GM21723 (cell line): ENCODE measurements at regions not wholly inside any gene's neighbourhood (a gene's known extent, or its start where the extent isn't known, plus 50 kb on each side); places are given as distances from the start of the nearest gene placed in this dataset.
"Not testable (repeated sequence)": the region's sequence is repeated elsewhere in the genome, so short reads cannot be mapped to it uniquely, and the experiment has no call there.

Experiments
- ATAC-seq: cut with Tn5 transposase; IDR thresholded peaks from one replicate; pipeline ENCODE4 v1.9.1; 2021; ENCODE audit warnings: mild to moderate bottlenecking, moderate library complexity; ENCODE audit not compliant: unreplicated experiment

GRCh38 chr5:39542511-39543285 is 117.9 kb upstream of the DAB2 start:
- no peak for ATAC-seq

- no peak for ATAC-seq
Measured at GRCh38 chr5:39541920-39542319, 117.1 kb upstream of the DAB2 start.

GRCh38 chr5:39539470-39539869 is 114.7 kb upstream of the DAB2 start:
- no peak for ATAC-seq

GRCh38 chr5:39534690-39535089 is 109.9 kb upstream of the DAB2 start:
- ATAC-seq: no peak

GRCh38 chr5:39533749-39534148 is 109.0 kb upstream of the DAB2 start:
- ATAC-seq: no peak

- ATAC-seq: no peak
Measured at GRCh38 chr5:39532511-39532910, 107.7 kb upstream of the DAB2 start.

GRCh38 chr5:39531306-39531705 is 106.5 kb upstream of the DAB2 start:
- ATAC-seq: no peak

GRCh38 chr5:39526914-39527477 is 102.2 kb upstream of the DAB2 start:
- no peak for ATAC-seq

GRCh38 chr5:39525781-39526180 is 101.0 kb upstream of the DAB2 start:
- ATAC-seq: not testable (repeated sequence)

GRCh38 chr5:39525271-39525670 is 100.5 kb upstream of the DAB2 start:
- ATAC-seq: no peak

GRCh38 chr5:39523821-39524220 is 99.0 kb upstream of the DAB2 start:
- ATAC-seq: no peak

GRCh38 chr5:39521940-39522590 is 97.3 kb upstream of the DAB2 start:
- ATAC-seq: no peak

- ATAC-seq: no peak
Measured at GRCh38 chr5:39521098-39521860, 96.5 kb upstream of the DAB2 start.

- no peak for ATAC-seq
Measured at GRCh38 chr5:39520232-39520572, 95.4 kb upstream of the DAB2 start.

GRCh38 chr5:39519566-39520231 is 94.9 kb upstream of the DAB2 start:
- no peak for ATAC-seq

GRCh38 chr5:39519079-39519478 is 94.3 kb upstream of the DAB2 start:
- no peak for ATAC-seq

- ATAC-seq: no peak
Measured at GRCh38 chr5:39518516-39518915, 93.7 kb upstream of the DAB2 start.

GRCh38 chr5:39517800-39518199 is 93.0 kb upstream of the DAB2 start:
- no peak for ATAC-seq

GRCh38 chr5:39515881-39516280 is 91.1 kb upstream of the DAB2 start:
- ATAC-seq: no peak

GRCh38 chr5:39513236-39513635 is 88.5 kb upstream of the DAB2 start:
- no peak for ATAC-seq

- no peak for ATAC-seq
Measured at GRCh38 chr5:39506211-39506610, 81.4 kb upstream of the DAB2 start.
